H1 (cell line): ENCODE measurements at regions not wholly inside any gene's neighbourhood (a gene's known extent, or its start where the extent isn't known, plus 50 kb on each side); places are given as distances from the start of the nearest gene placed in this dataset.

ENCODE experiments used
- ATF3 ChIP-seq: IDR thresholded peaks from 2 replicates; pipeline ENCODE4 v1.6.1; 2011; ENCODE audit warnings: low read depth, mild to moderate bottlenecking, low read length; ENCODE audit not compliant: insufficient read depth
- BACH1 ChIP-seq: IDR thresholded peaks from 2 replicates; pipeline ENCODE4 v1.6.1; 2012; ENCODE audit warnings: low read length, improper control_type of control experiment
- CTCF ChIP-seq, 3 experiments: IDR thresholded peaks; 1 replicate in 2 of 3; 2 replicates in 1 of 3; pipeline versions ENCODE4 v1.5.1 to v1.6.1; 2011; ENCODE audit warnings: low read length in 3 of 3, mild to moderate bottlenecking in 3 of 3, inconsistent platforms in 2 of 3, low read depth in 1 of 3, moderate library complexity in 1 of 3; ENCODE audit not compliant: insufficient read depth in 1 of 3; ENCODE audit errors: control extremely low read depth in 1 of 3
- E2F6 ChIP-seq: IDR thresholded peaks from 2 replicates; pipeline ENCODE4 v1.6.1; 2012; ENCODE audit warnings: inconsistent platforms
- EP300 ChIP-seq, 2 experiments: IDR thresholded peaks; 1 replicate in 1 of 2; 2 replicates in 1 of 2; pipeline ENCODE4 v1.6.1; 2011 to 2012; ENCODE audit warnings: low read depth in 2 of 2, low read length in 2 of 2, mild to moderate bottlenecking in 2 of 2, borderline replicate concordance in 1 of 2, inconsistent platforms in 1 of 2, moderate library complexity in 1 of 2
- JUND ChIP-seq: IDR thresholded peaks from 2 replicates; pipeline ENCODE4 v1.6.1; 2011; ENCODE audit warnings: mild to moderate bottlenecking, improper control_type of control experiment, low read length
- MAX ChIP-seq: IDR thresholded peaks from 2 replicates; pipeline ENCODE4 v1.6.1; 2012; ENCODE audit warnings: inconsistent platforms
- POLR2A ChIP-seq, 2 experiments: IDR thresholded peaks; 1 replicate in 1 of 2; 2 replicates in 1 of 2; pipeline ENCODE4 v1.6.1; 2011; ENCODE audit warnings: low read depth in 2 of 2, low read length in 2 of 2, mild to moderate bottlenecking in 2 of 2; ENCODE audit errors: control extremely low read depth in 1 of 2
- POLR2AphosphoS5 ChIP-seq: IDR thresholded peaks from 2 replicates; pipeline ENCODE4 v1.6.1; 2011; ENCODE audit warnings: low read depth, low read length
- RAD21 ChIP-seq, 2 experiments: IDR thresholded peaks in 1 of 2; conservative IDR thresholded peaks in 1 of 2; 2 replicates each; pipeline ENCODE4 v1.6.1; 2011; ENCODE audit warnings: low read depth in 2 of 2, low read length in 2 of 2, improper control_type of control experiment in 1 of 2, inconsistent platforms in 1 of 2, mild to moderate bottlenecking in 1 of 2, moderate library complexity in 1 of 2
- SP1 ChIP-seq: IDR thresholded peaks from 2 replicates; pipeline ENCODE4 v1.6.1; 2011; ENCODE audit warnings: low read depth, low read length
- SUZ12 ChIP-seq: fragments of 200-600 bp; sonication (generic); IDR thresholded peaks from 2 replicates; pipeline ENCODE4 v1.6.1; 2012; ENCODE audit warnings: mild to moderate bottlenecking, inconsistent platforms, low read length, moderate library complexity, mixed read lengths

GRCh38 chr1:94336991-94337390 is 81.2 kb upstream of the ABCD3 start:
- TF ChIP-seq SP1, result no peak
- TF ChIP-seq CTCF (IDR thresholded peaks at IDR 0.05; ENCODE audit: control extremely low read depth in 1 of 3, insufficient read depth in 1 of 3, low read depth in 1 of 3, low read length in 3 of 3), result no peak
- TF ChIP-seq POLR2A (IDR thresholded peaks at IDR 0.05; ENCODE audit: control extremely low read depth in 1 of 2, low read depth in 2 of 2, low read length in 2 of 2), result no peak
- TF ChIP-seq POLR2AphosphoS5, result no peak
- no peak for TF ChIP-seq BACH1
- TF ChIP-seq RAD21 (IDR thresholded peaks at IDR 0.05 in 1 of 2, conservative IDR thresholded peaks at IDR 0.05 in 1 of 2; ENCODE audit: low read depth in 2 of 2, low read length in 2 of 2), result no peak
- no peak for TF ChIP-seq E2F6
- no peak for TF ChIP-seq EP300 (IDR thresholded peaks at IDR 0.05; ENCODE audit: borderline replicate concordance in 1 of 2, low read depth in 2 of 2, low read length in 2 of 2)
- TF ChIP-seq JUND, result no peak
- no peak for TF ChIP-seq MAX
- no peak for TF ChIP-seq SUZ12
- no peak for TF ChIP-seq ATF3
